IPS-11a (cell line): ENCODE measurements at regions not wholly inside any gene's neighbourhood (a gene's known extent, or its start where the extent isn't known, plus 50 kb on each side); places are given as distances from the start of the nearest gene placed in this dataset.
"Not testable (repeated sequence)": the region's sequence is repeated elsewhere in the genome, so short reads cannot be mapped to it uniquely, and the experiment has no call there.

Experiments
- H3K4me3 ChIP-seq: one replicate; pipeline ENCODE4 v1.5.1; 2013; ENCODE audit warnings: low read depth, low read length, control low read depth

- no peak overlapping the region for H3K4me3 ChIP-seq
Observed at GRCh38 chr22:27318516-27318915, 483.0 kb downstream of the MN1 start.

DNA sequence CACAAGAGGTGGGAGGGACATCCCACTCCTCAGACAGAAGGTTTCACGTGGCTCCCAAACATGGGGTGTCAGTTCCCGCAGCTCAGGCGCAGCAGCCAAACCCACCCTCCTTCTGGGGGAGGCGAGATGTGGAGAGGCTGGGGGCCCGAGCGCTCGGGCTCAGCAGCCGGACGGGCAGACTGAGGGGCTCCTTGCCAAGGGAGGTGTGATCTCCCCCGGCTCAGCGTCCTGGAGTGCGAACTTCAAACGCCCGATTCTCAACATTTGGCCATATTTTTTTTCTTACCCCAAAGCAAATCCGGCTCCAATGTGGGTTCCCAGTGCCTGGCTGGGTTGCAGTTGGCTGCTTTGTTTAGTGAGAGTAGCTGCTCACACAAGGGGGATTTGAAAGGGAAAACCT is 477.9 kb downstream of the MN1 start:
- H3K4me3 ChIP-seq: no peak overlapping the region

DNA sequence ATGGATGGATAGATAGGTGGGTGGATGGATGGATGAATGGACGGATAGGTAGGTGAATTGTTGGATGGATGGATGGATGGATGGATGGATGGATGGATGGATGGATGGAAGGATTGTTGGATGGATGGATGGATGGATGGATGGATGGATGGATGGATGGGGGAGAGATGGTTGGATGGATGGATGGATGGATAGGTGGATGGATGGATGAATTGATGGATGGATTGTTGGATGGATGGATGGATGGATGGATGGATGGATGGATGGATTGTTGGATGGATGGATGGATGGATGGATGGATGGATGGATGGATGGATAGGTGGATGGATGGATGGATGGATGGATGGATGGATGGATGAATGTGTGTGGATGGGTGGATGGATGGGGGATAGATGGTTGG is 476.6 kb downstream of the MN1 start:
- not testable (repeated sequence) for H3K4me3 ChIP-seq

- no peak overlapping the region for H3K4me3 ChIP-seq
Observed at GRCh38 chr22:27327497-27327896, 474.1 kb downstream of the MN1 start.

GRCh38 chr22:27327981-27328721 is 473.4 kb downstream of the MN1 start:
- H3K4me3 ChIP-seq: no peak overlapping the region

DNA sequence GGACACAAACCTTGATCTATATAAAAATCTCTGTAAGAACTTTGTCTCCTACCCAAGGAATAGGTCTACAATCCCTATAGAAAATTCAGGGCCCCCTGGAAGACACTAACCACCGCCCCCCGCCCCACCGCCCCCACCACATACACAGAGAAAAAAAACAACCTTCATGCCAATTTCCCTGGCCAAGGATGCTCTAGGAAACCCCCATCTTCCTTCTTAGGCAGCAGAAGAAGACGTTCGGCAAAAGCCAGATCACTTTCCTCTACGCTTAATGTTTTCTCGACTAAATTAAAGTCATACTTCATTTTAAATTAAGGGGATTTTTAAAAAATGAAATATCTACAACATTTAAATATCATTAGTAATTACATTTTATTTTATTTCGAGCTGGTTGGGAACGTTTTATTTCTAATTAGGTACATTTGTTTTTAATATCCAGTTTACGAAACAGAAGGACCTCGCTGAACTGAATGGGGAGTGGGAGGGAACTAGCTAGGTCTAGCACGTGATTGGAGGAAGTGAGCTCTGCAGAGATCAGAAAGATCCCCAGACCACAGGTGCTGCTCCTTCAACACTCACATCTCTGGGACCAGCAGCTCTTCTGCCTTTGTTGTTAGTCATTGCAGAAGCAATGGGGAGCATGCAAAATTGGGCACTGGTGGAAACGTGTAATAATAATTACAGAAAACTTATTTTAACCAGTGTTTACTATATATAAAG is 472.3 kb downstream of the MN1 start:
- H3K4me3 ChIP-seq: no peak overlapping the region

- no peak overlapping the region for H3K4me3 ChIP-seq
Observed at GRCh38 chr22:27329966-27330645, 471.4 kb downstream of the MN1 start.

DNA sequence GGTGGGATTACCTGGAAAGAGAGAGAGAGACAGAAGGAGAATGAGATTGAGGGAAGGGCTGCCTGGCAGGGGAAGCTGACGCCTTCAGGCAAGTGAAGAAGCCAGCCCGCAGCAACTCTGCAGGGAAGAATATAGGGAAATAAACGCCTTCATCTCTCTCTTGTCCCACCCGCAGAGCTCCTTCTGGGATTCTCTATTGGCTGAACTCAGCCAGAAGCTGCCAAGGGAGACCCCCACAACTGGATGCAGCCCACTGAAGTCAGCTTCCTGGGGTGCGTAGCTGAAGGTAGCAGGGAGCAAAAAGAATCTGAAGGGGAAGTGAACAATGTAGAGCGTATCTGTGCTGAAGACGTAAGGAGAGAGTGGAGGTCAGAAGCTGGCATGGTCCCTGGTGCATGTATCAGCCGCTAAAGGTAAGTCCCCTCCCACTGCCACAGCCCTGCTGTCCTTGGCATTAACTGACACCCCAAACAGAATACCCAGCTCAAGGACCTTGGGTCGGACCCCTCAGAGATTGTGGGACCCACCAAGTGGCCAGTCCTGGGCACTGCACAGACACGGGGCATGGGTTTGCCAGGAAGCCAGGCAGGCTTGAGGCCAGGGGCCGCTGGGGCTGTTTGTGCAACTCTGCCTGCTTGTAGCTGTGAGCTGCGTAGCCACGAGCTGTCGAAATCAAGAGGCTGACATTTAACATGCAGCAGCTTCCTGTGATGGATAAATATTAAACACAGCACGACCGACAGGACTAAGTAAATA is 469.9 kb downstream of the MN1 start:
- no peak overlapping the region for H3K4me3 ChIP-seq

GRCh38 chr22:27335102-27335660 is 466.4 kb downstream of the MN1 start:
- H3K4me3 ChIP-seq: no peak overlapping the region

- H3K4me3 ChIP-seq: no peak overlapping the region
Observed at GRCh38 chr22:27336151-27337090, 465.1 kb downstream of the MN1 start.

DNA sequence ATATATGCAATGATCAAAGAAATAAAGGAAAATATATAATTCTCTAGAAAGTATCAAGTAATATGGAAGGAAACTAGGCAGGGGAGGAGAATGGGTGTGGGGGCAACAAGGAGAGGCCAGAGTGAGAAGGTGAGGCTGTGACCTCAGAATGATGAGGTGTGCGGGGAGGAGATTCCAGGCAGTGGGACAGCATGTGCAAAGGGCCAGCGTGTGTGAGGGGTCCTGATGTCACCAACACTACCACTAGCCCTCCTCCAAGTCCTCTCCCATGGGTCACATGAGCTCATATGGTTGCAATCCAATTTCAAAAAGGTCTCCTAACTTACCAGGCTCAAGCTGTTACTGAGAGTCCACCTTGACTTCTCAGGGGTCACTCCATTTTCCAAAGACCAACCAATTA is 463.9 kb downstream of the MN1 start:
- no peak overlapping the region for H3K4me3 ChIP-seq

DNA sequence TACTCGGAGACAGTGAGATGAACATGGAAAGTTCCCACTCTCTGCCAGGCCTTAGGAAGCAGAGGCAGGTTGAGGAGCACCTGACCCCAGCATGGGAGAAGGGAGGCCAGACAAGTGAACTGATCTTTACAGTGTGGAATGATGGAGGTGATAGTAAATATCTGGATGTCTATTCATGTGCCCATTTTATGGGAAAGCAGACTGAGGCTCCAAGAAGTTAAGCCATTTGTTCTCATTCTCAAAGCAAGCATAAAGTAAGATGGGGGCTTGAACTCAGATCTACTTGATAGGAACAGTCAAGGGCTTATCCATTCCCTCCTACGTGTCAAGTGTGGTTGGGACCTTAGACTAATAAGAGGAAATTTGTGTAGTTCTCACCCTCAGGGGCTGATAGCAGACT is 461.5 kb downstream of the MN1 start:
- no peak overlapping the region for H3K4me3 ChIP-seq

- no peak overlapping the region for H3K4me3 ChIP-seq
Observed at GRCh38 chr22:27344546-27344945, 457.0 kb downstream of the MN1 start.

DNA sequence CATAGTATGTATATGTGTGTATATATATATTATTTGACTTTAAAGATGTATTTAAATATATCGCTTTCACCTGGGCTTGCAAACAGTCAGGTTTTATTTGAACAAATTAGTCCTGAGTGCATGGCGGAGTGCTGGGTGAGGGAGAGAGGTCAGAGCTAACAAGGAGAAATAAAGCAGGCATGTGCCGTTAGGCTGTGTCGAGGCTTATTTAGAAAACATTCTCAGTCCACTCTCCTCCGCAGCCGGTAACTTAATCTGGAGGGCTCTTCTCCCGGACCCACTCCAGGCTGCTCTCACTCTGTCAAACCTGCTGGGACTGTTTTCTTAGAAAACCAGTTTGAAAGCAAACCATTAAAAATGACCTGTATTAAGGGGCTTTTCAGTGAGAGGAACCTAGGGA is 455.9 kb downstream of the MN1 start:
- no peak overlapping the region for H3K4me3 ChIP-seq

- no peak overlapping the region for H3K4me3 ChIP-seq
Observed at GRCh38 chr22:27347951-27348350, 453.6 kb downstream of the MN1 start.

- no peak overlapping the region for H3K4me3 ChIP-seq
Observed at GRCh38 chr22:27348634-27349033, 452.9 kb downstream of the MN1 start.

- H3K4me3 ChIP-seq: no peak overlapping the region
Observed at GRCh38 chr22:27349456-27349855, 452.1 kb downstream of the MN1 start.

- H3K4me3 ChIP-seq: no peak overlapping the region
Observed at GRCh38 chr22:27350306-27350705, 451.2 kb downstream of the MN1 start.

GRCh38 chr22:27352426-27352825 is 449.1 kb downstream of the MN1 start:
- no peak overlapping the region for H3K4me3 ChIP-seq
